ENCODE measurements at regions not wholly inside any gene's neighbourhood (a gene's known extent, or its start where the extent isn't known, plus 50 kb on each side); places are given as distances from the start of the nearest gene placed in this dataset.

- Histone ChIP-seq H3K4me3 (replicated peaks; ENCODE audit: low read depth, low read length) (no peak overlapping the region), H3K27me3 (replicated peaks; ENCODE audit: control insufficient read depth, insufficient read depth, low read length) (no peaks in the 10 kb centered on the region), H3K36me3 (ENCODE audit: control insufficient read depth, insufficient read depth, low read length) (no peaks in the 10 kb centered on the region)
- DNase-seq (ENCODE audit: extremely low read depth, insufficient read length), result no peak
- TF ChIP-seq CTCF (IDR thresholded peaks at IDR 0.05; ENCODE audit: insufficient read depth, low read length, poor library complexity, severe bottlenecking), result no peak
Measured at GRCh38 chr14:98280436-98280835, 991.6 kb downstream of the BCL11B start.

- DNase-seq (ENCODE audit: extremely low read depth, insufficient read length), result no peak
- Histone ChIP-seq H3K4me3 (replicated peaks; ENCODE audit: low read depth, low read length) (no peak overlapping the region), H3K36me3 (ENCODE audit: control insufficient read depth, insufficient read depth, low read length) (no peaks in the 10 kb centered on the region), H3K27me3 (replicated peaks; ENCODE audit: control insufficient read depth, insufficient read depth, low read length) (no peaks in the 10 kb centered on the region)
- no peak for TF ChIP-seq CTCF (IDR thresholded peaks at IDR 0.05; ENCODE audit: insufficient read depth, low read length, poor library complexity, severe bottlenecking)
Measured at GRCh38 chr14:98288825-98289224, 983.2 kb downstream of the BCL11B start.

GRCh38 chr14:98290596-98290995 lies 981.4 kb downstream of the BCL11B start:
- TF ChIP-seq CTCF (IDR thresholded peaks at IDR 0.05; ENCODE audit: insufficient read depth, low read length, poor library complexity, severe bottlenecking), result no peak
- DNase-seq (ENCODE audit: extremely low read depth, insufficient read length), result no peak
- no peaks in the 10 kb centered on the region for H3K36me3 ChIP-seq (ENCODE audit: control insufficient read depth, insufficient read depth, low read length)
- H3K4me3 ChIP-seq (replicated peaks; ENCODE audit: low read depth, low read length), result no peak overlapping the region
- H3K27me3 ChIP-seq (replicated peaks; ENCODE audit: control insufficient read depth, insufficient read depth, low read length), result no peaks in the 10 kb centered on the region

GRCh38 chr14:98292191-98292590 lies 979.8 kb downstream of the BCL11B start:
- no peaks in the 10 kb centered on the region for H3K36me3 ChIP-seq (ENCODE audit: control insufficient read depth, insufficient read depth, low read length)
- H3K27me3 ChIP-seq (replicated peaks; ENCODE audit: control insufficient read depth, insufficient read depth, low read length), result no peaks in the 10 kb centered on the region
- TF ChIP-seq CTCF (IDR thresholded peaks at IDR 0.05; ENCODE audit: insufficient read depth, low read length, poor library complexity, severe bottlenecking), result no peak
- DNase-seq (ENCODE audit: extremely low read depth, insufficient read length), result no peak
- H3K4me3 ChIP-seq (replicated peaks; ENCODE audit: low read depth, low read length), result no peak overlapping the region

- Histone ChIP-seq H3K4me3 (replicated peaks; ENCODE audit: low read depth, low read length) (no peak overlapping the region), H3K27me3 (replicated peaks; ENCODE audit: control insufficient read depth, insufficient read depth, low read length) (no peaks in the 10 kb centered on the region), H3K36me3 (ENCODE audit: control insufficient read depth, insufficient read depth, low read length) (no peaks in the 10 kb centered on the region)
- TF ChIP-seq CTCF (IDR thresholded peaks at IDR 0.05; ENCODE audit: insufficient read depth, low read length, poor library complexity, severe bottlenecking), result no peak
- DNase-seq (ENCODE audit: extremely low read depth, insufficient read length), result no peak
Measured at GRCh38 chr14:98293576-98293975, 978.4 kb downstream of the BCL11B start.

GRCh38 chr14:98296895-98297294 lies 975.1 kb downstream of the BCL11B start:
- H3K27me3 ChIP-seq (replicated peaks; ENCODE audit: control insufficient read depth, insufficient read depth, low read length), result no peaks in the 10 kb centered on the region
- H3K36me3 ChIP-seq (ENCODE audit: control insufficient read depth, insufficient read depth, low read length), result no peaks in the 10 kb centered on the region
- no peak for TF ChIP-seq CTCF (IDR thresholded peaks at IDR 0.05; ENCODE audit: insufficient read depth, low read length, poor library complexity, severe bottlenecking)
- H3K4me3 ChIP-seq (replicated peaks; ENCODE audit: low read depth, low read length), result no peak overlapping the region
- no peak for DNase-seq (ENCODE audit: extremely low read depth, insufficient read length)

Data from GM06990 (cell line).